Left lung (tissue), 4 donors: ENCODE measurements at regions not wholly inside any gene's neighbourhood (a gene's known extent, or its start where the extent isn't known, plus 50 kb on each side); places are given as distances from the start of the nearest gene placed in this dataset.

Source experiments
- ATAC-seq: fragments of 200-7000 bp; cut with Tn5 transposase; one replicate; pipeline ENCODE4 v1.9.1; 2020; ENCODE audit warnings: moderate library complexity
- DNase-seq, 4 donors: peaks; one replicate each; pipeline ENCODE4 v3.0.0-alpha.2; 2013 to 2020
- H3K27ac ChIP-seq, 2 donors: fragments of 200-600 bp; sonication (generic) in 1 of 2; one replicate each; pipeline versions ENCODE4 v1.5.0 to v1.8.0; 2020 to 2021
- H3K27me3 ChIP-seq, 2 donors: fragments of 200-600 bp; sonication (generic) in 1 of 2; one replicate each; pipeline versions ENCODE4 v1.5.0 to v1.8.0; 2020 to 2021
- H3K36me3 ChIP-seq, 2 donors: fragments of 200-600 bp; sonication (generic) in 1 of 2; one replicate each; pipeline versions ENCODE4 v1.5.0 to v1.8.0; 2020 to 2021
- H3K4me1 ChIP-seq, 2 donors: fragments of 200-600 bp; one replicate each; pipeline ENCODE4 v1.8.0; 2021
- H3K4me3 ChIP-seq, 2 donors: fragments of 200-600 bp; sonication (generic) in 1 of 2; one replicate each; pipeline versions ENCODE4 v1.5.0 to v1.8.0; 2020 to 2021; ENCODE audit warnings: mild to moderate bottlenecking in 1 of 2
- H3K9me3 ChIP-seq, 2 donors: fragments of 200-600 bp; sonication (generic) in 1 of 2; one replicate each; pipeline versions ENCODE4 v1.5.0 to v1.8.0; 2020 to 2021
- intact Hi-C, 2 donors: fragments of 100-400 bp; cut with DNase I; formaldehyde crosslinking; loops; one replicate each; pipeline versions ENCODE4 v1.11.2 to v1.14.2; 2022
- TF ChIP-seq, protein P1 (sequence below), 2 donors: fragments of 200-600 bp; sonication (generic) in 1 of 2; IDR thresholded peaks; one replicate each; pipeline versions ENCODE4 v1.5.0 to v1.8.0; 2021; ENCODE audit warnings: antibody characterized with exemption in 2 of 2
- donor health status: DM: no; HTN: yes; CAD: no.
- donor health status: DM: no; HTN: no; CAD: no.

DNA sequence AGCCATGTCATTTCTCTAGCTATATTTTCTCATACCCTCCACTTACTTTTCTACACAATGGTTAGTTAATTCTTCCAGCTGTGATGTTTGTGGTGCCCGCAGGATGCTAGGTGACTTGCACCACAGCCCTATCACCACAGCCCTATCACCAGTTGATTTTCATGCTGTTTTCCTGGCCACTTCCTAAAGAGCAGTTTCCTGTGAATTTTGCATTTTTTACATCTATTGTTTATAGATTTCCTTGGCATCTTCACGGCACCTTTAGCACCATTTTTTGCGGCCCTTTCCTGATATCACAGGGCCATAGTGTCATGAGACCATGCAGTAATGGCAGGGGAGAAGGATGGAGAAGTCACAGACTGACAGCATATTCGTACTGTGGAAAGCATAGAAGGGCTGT, 132.9 kb upstream of the PRICKLE2 start:
- no peaks in the 10 kb centered on the region for H3K9me3 ChIP-seq
- H3K4me3 ChIP-seq, result no peak overlapping the region
- TF ChIP-seq, protein P1, sequence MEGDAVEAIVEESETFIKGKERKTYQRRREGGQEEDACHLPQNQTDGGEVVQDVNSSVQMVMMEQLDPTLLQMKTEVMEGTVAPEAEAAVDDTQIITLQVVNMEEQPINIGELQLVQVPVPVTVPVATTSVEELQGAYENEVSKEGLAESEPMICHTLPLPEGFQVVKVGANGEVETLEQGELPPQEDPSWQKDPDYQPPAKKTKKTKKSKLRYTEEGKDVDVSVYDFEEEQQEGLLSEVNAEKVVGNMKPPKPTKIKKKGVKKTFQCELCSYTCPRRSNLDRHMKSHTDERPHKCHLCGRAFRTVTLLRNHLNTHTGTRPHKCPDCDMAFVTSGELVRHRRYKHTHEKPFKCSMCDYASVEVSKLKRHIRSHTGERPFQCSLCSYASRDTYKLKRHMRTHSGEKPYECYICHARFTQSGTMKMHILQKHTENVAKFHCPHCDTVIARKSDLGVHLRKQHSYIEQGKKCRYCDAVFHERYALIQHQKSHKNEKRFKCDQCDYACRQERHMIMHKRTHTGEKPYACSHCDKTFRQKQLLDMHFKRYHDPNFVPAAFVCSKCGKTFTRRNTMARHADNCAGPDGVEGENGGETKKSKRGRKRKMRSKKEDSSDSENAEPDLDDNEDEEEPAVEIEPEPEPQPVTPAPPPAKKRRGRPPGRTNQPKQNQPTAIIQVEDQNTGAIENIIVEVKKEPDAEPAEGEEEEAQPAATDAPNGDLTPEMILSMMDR (IDR thresholded peaks at IDR 0.05), result no peak
- intact Hi-C loops, result no loop called here
- no peaks in the 10 kb centered on the region for H3K27me3 ChIP-seq
- ATAC-seq (no peak), DNase-seq (no peak)
- peak overlapping the region in 1 of 2 donors; percentile 33 for H3K27ac ChIP-seq
- H3K36me3 ChIP-seq, result no peaks in the 10 kb centered on the region
- peaks cover 0 to 41% of the 10 kb centered on the region in 2 donors for H3K4me1 ChIP-seq

DNA sequence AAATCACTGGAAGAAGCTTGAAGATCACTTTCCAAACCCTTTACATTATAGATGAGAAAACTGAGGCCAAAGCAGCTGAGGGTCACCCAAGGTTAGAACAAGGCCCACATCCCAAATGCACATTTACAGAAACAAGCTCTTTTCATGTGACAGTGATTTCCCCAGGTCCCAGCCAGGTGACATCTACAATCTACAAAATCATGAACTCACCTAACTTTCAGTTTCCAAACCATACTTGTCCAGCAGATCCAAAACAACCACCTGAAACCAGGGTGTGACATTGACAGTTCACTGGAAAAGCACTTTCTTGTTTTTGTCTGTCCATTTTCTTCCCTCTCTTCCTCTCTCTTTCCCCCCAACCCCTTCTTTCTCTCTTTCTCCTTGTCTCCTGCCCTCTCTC, 132.2 kb upstream of the PRICKLE2 start:
- peak overlapping the region in 1 of 2 donors; percentile 70 for H3K27ac ChIP-seq

DNA sequence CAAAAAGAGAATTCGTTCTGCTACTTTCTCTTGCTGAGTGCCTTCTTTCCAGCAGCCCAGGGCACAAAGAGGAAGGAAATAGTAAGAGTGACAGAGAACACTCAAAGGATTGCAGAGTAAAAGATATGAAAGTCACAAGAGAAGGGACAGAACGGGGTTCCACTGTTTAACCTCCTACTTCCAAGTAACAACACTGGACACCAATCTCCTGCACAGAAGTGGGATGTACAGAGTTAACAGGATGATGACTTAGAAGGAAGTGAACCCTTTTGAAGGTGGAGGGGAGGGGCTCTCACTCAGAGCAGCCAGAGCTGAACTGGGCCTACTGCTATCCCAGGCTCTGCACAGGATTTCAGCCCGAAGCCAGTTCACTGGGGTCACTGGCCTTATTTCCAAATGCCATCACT, 130.1 kb upstream of the PRICKLE2 start:
- no peaks in the 10 kb centered on the region for H3K9me3 ChIP-seq
- H3K27ac ChIP-seq, result peak overlapping the region; percentile 52 to 70
- no peaks in the 10 kb centered on the region for H3K27me3 ChIP-seq
- H3K4me3 ChIP-seq, result no peak overlapping the region
- H3K4me1 ChIP-seq, result peaks cover 13 to 54% of the 10 kb centered on the region in 2 donors
- DNase-seq, result peak in 1 of 4 donors; percentile 64
- peak; percentile 58 for ATAC-seq
- no peaks in the 10 kb centered on the region for H3K36me3 ChIP-seq
- TF ChIP-seq, protein P1 (IDR thresholded peaks at IDR 0.05), result no peak
- intact Hi-C loops, result no loop called here

More for the DNA sequence above, 132.2 kb upstream of the PRICKLE2 start:
- ATAC-seq (no peak), DNase-seq (no peak)
- no peaks in the 10 kb centered on the region for H3K27me3 ChIP-seq
- H3K9me3 ChIP-seq, result no peaks in the 10 kb centered on the region
- no peak overlapping the region for H3K4me3 ChIP-seq
- TF ChIP-seq, protein P1 (IDR thresholded peaks at IDR 0.05), result no peak
- intact Hi-C loops, result no loop called here
- no peaks in the 10 kb centered on the region for H3K36me3 ChIP-seq
- peaks cover 4 to 48% of the 10 kb centered on the region in 2 donors for H3K4me1 ChIP-seq

DNA sequence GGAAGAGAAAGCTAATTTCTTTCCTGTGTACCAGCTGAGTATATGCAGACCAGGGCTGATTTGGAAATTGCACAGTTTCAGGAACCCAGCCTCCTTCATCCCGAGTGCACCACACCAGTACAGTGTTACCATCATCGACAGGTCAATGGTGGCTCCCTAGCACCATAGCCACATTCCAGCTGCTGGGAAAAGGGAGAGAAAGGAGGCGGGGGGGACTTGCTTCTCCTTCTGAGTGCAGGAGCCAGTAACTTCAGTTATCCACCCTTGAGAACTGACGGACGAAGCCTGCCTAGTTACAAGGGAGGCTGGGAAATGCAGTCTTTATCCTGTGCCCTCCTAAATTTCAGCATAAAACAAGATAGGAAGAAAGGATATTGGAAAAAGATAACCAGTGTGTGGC, 129.7 kb upstream of the PRICKLE2 start:
- H3K4me3 ChIP-seq, result no peak overlapping the region
- H3K27me3 ChIP-seq, result no peaks in the 10 kb centered on the region
- intact Hi-C loops, result no loop called here
- H3K27ac ChIP-seq, result peak overlapping the region; percentile 52 to 70
- H3K36me3 ChIP-seq, result no peaks in the 10 kb centered on the region
- ATAC-seq, result no peak
- TF ChIP-seq, protein P1 (IDR thresholded peaks at IDR 0.05), result no peak
- peaks cover 13 to 54% of the 10 kb centered on the region in 2 donors for H3K4me1 ChIP-seq
- DNase-seq, result no peak
- H3K9me3 ChIP-seq, result no peaks in the 10 kb centered on the region

- no peak overlapping the region for H3K4me3 ChIP-seq
- peaks cover 13 to 54% of the 10 kb centered on the region in 2 donors for H3K4me1 ChIP-seq
- intact Hi-C loops, result no loop called here
- TF ChIP-seq, protein P1 (IDR thresholded peaks at IDR 0.05), result no peak
- no peaks in the 10 kb centered on the region for H3K9me3 ChIP-seq
- ATAC-seq (no peak), DNase-seq (no peak)
- no peaks in the 10 kb centered on the region for H3K36me3 ChIP-seq
- no peaks in the 10 kb centered on the region for H3K27me3 ChIP-seq
- peak overlapping the region in 1 of 2 donors; percentile 70 for H3K27ac ChIP-seq
Observed at GRCh38 chr3:64354221-64354620, 129.0 kb upstream of the PRICKLE2 start.
